WTC11 (cell line): ENCODE measurements at regions not wholly inside any gene's neighbourhood (a gene's known extent, or its start where the extent isn't known, plus 50 kb on each side); places are given as distances from the start of the nearest gene placed in this dataset.

Experiments
- ESRRA ChIP-seq: sonication (generic); formaldehyde crosslinking; IDR thresholded peaks from 2 replicates; pipeline ENCODE4 v1.8.1; 2022; ENCODE audit warnings: mild to moderate bottlenecking, missing genetic modification reagents, borderline replicate concordance
- NFATC4 ChIP-seq: fragments of 250-450 bp; sonication (Bioruptor Pico); IDR thresholded peaks from 2 replicates; pipeline ENCODE4 v1.9.0; 2021; ENCODE audit warnings: mild to moderate bottlenecking
- TEAD4 ChIP-seq: sonication (generic); formaldehyde crosslinking; IDR thresholded peaks from 2 replicates; pipeline ENCODE4 v1.8.0; 2022; ENCODE audit warnings: mild to moderate bottlenecking, missing genetic modification reagents
- TF ChIP-seq, protein P1 (sequence below): sonication (generic); formaldehyde crosslinking; IDR thresholded peaks from 2 replicates; pipeline ENCODE4 v1.8.1; 2023; ENCODE audit warnings: mild to moderate bottlenecking, missing genetic modification reagents
- TF ChIP-seq, protein P2 (sequence below): sonication (generic); formaldehyde crosslinking; IDR thresholded peaks from 2 replicates; pipeline ENCODE4 v1.8.1; 2023; ENCODE audit warnings: mild to moderate bottlenecking, missing genetic modification reagents, moderate library complexity
- TF ChIP-seq, protein P3 (sequence below): sonication (generic); formaldehyde crosslinking; IDR thresholded peaks from 2 replicates; pipeline ENCODE4 v1.8.1; 2022; ENCODE audit warnings: mild to moderate bottlenecking, missing genetic modification reagents, moderate library complexity, borderline replicate concordance
- TF ChIP-seq, protein P4 (sequence below): fragments of 200-600 bp; IDR thresholded peaks from 2 replicates; pipeline ENCODE4 v1.8.0; 2022; ENCODE audit warnings: antibody characterized with exemption
- TF ChIP-seq, protein P5 (sequence below): sonication (generic); formaldehyde crosslinking; conservative IDR thresholded peaks from 2 replicates; pipeline ENCODE4 v1.8.1; 2022; ENCODE audit warnings: mild to moderate bottlenecking, missing genetic modification reagents
- TF ChIP-seq, protein P6 (sequence below): sonication (generic); formaldehyde crosslinking; IDR thresholded peaks from 2 replicates; pipeline ENCODE4 v1.8.0; 2022; ENCODE audit warnings: mild to moderate bottlenecking, missing genetic modification reagents

DNA sequence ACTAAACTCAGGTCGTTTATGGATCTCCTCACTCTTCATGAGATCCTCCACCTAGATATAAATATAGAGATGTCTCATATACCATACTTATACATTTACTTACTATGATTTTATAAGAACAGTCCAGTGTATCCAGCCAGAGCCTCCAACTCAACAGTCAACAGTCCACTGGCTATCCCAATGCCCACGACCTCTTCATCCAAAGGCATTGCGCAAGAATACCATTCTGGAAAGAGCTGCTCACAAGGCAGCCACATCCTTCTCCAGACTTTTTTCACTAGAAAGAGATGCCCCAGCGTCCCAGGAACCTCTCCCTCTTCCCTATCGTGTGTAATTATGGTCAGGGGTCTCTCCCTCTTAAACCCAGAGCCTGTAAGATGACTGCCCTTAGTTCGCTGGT lies 448.8 kb downstream of the LRATD1 start:
- TF ChIP-seq, protein P1, sequence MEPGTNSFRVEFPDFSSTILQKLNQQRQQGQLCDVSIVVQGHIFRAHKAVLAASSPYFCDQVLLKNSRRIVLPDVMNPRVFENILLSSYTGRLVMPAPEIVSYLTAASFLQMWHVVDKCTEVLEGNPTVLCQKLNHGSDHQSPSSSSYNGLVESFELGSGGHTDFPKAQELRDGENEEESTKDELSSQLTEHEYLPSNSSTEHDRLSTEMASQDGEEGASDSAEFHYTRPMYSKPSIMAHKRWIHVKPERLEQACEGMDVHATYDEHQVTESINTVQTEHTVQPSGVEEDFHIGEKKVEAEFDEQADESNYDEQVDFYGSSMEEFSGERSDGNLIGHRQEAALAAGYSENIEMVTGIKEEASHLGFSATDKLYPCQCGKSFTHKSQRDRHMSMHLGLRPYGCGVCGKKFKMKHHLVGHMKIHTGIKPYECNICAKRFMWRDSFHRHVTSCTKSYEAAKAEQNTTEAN (CRISPR knock-in tag) = no peak
- TF ChIP-seq, protein P2, sequence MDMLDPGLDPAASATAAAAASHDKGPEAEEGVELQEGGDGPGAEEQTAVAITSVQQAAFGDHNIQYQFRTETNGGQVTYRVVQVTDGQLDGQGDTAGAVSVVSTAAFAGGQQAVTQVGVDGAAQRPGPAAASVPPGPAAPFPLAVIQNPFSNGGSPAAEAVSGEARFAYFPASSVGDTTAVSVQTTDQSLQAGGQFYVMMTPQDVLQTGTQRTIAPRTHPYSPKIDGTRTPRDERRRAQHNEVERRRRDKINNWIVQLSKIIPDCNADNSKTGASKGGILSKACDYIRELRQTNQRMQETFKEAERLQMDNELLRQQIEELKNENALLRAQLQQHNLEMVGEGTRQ = no peak
- TF ChIP-seq ESRRA (CRISPR knock-in tag) (no peak), NFATC4 (CRISPR knock-in tag) (no peak), TEAD4 (CRISPR knock-in tag) (no peak)
- TF ChIP-seq, protein P3, sequence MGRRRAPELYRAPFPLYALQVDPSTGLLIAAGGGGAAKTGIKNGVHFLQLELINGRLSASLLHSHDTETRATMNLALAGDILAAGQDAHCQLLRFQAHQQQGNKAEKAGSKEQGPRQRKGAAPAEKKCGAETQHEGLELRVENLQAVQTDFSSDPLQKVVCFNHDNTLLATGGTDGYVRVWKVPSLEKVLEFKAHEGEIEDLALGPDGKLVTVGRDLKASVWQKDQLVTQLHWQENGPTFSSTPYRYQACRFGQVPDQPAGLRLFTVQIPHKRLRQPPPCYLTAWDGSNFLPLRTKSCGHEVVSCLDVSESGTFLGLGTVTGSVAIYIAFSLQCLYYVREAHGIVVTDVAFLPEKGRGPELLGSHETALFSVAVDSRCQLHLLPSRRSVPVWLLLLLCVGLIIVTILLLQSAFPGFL (CRISPR knock-in tag) = no peak
- TF ChIP-seq, protein P4, sequence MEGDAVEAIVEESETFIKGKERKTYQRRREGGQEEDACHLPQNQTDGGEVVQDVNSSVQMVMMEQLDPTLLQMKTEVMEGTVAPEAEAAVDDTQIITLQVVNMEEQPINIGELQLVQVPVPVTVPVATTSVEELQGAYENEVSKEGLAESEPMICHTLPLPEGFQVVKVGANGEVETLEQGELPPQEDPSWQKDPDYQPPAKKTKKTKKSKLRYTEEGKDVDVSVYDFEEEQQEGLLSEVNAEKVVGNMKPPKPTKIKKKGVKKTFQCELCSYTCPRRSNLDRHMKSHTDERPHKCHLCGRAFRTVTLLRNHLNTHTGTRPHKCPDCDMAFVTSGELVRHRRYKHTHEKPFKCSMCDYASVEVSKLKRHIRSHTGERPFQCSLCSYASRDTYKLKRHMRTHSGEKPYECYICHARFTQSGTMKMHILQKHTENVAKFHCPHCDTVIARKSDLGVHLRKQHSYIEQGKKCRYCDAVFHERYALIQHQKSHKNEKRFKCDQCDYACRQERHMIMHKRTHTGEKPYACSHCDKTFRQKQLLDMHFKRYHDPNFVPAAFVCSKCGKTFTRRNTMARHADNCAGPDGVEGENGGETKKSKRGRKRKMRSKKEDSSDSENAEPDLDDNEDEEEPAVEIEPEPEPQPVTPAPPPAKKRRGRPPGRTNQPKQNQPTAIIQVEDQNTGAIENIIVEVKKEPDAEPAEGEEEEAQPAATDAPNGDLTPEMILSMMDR = no peak
- TF ChIP-seq, protein P5, sequence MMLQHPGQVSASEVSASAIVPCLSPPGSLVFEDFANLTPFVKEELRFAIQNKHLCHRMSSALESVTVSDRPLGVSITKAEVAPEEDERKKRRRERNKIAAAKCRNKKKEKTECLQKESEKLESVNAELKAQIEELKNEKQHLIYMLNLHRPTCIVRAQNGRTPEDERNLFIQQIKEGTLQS (CRISPR knock-in tag) = no peak
- TF ChIP-seq, protein P6, sequence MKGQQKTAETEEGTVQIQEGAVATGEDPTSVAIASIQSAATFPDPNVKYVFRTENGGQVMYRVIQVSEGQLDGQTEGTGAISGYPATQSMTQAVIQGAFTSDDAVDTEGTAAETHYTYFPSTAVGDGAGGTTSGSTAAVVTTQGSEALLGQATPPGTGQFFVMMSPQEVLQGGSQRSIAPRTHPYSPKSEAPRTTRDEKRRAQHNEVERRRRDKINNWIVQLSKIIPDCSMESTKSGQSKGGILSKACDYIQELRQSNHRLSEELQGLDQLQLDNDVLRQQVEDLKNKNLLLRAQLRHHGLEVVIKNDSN (CRISPR knock-in tag) = no peak
